ENCODE measurements at regions not wholly inside any gene's neighbourhood (a gene's known extent, or its start where the extent isn't known, plus 50 kb on each side); places are given as distances from the start of the nearest gene placed in this dataset.
"Not testable (repeated sequence)": the region's sequence is repeated elsewhere in the genome, so short reads cannot be mapped to it uniquely, and the experiment has no call there.

DNA sequence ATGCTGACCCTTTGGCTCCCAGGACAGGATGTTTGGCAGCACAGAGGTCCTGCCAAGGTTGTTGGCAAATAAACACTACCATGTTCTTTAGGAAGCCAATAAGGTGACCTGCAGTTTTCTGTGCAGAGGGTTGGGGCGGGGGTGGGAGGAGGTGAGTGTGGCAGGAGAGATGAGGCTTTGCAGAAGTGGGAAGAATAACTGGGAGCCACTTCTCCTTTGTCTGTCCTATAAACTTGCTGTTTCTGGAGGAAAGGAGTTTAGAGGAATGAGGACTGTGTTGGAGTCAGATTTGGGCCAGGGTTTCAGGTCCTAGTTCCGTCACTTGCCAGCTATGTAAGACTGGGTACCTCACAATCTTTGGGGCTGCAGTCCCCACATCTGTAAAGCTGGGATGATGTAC is 187.6 kb upstream of the SPRED2 start:
- ATAC-seq (ENCODE audit: low read depth) = no peak
- Mint-ChIP-seq H3K4me1 (peaks cover 11% of the 10 kb centered on the region), H3K9me3 (no peaks in the 10 kb centered on the region), H3K27ac (no peak overlapping the region), H3K4me3 (no peak overlapping the region), H3K27me3 (peaks cover 20% of the 10 kb centered on the region), H3K36me3 (no peaks in the 10 kb centered on the region)
- POLR2A ChIA-PET = no interaction called here
- no peak for DNase-seq

DNA sequence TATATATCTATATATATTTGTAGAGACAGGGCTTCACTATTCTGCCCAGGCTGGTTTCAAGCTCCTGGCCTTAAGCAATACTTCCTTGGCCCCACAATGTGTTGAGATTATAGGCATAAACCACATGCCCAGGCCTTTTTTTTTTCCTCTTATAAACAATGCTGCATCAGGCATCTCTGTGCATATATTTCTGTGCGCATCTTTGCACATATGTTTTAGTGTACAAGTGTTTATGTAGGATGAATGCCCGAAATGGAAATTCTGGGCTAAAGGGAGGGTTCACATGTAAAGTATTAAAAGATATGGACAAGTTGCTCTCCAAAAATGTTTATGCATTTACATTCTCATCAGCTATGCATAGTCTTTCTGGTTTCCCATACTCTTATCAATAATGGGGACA is 183.2 kb upstream of the SPRED2 start:
- no peak for ATAC-seq (ENCODE audit: low read depth)
- Mint-ChIP-seq H3K9me3 (no peaks in the 10 kb centered on the region), H3K4me1 (no peaks in the 10 kb centered on the region), H3K27ac (no peak overlapping the region), H3K36me3 (no peaks in the 10 kb centered on the region), H3K27me3 (peaks cover 5% of the 10 kb centered on the region), H3K4me3 (no peak overlapping the region)
- DNase-seq = no peak
- POLR2A ChIA-PET = no interaction called here

DNA sequence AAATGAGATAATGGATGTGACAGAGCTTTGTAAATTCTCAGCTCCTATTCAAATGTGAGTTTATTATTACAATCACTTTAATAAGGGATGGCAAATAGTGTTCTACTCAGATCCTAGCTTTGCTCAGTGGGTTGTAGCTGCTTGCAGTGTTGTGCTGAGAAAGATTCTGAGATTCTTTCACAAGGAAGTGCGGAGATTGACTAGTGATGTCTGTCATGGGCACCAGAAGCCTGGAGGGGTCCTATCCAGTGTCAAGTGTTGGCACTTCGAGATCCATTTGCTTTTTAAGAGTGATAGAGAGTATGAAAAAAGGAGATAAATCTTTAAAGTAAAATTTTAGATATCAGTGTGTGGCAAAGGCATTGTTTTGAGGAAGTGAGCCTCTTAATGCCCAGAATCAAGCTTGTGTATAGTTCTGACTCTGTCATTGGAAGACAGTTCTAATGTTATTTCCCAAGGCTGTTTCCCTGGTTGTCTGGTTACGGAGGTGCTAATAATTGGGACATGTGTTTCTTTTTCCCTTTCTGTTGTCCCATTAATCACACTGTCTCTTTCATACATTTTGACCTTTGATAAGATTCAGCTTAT is 181.7 kb upstream of the SPRED2 start:
- no peak overlapping the region for H3K27ac Mint-ChIP-seq
- H3K36me3 Mint-ChIP-seq = no peaks in the 10 kb centered on the region
- POLR2A ChIA-PET = no interaction called here
- peaks cover 5% of the 10 kb centered on the region for H3K27me3 Mint-ChIP-seq
- no peak overlapping the region for H3K4me3 Mint-ChIP-seq
- DNase-seq (no peak), ATAC-seq (ENCODE audit: low read depth) (no peak)
- no peaks in the 10 kb centered on the region for H3K4me1 Mint-ChIP-seq
- no peaks in the 10 kb centered on the region for H3K9me3 Mint-ChIP-seq

DNA sequence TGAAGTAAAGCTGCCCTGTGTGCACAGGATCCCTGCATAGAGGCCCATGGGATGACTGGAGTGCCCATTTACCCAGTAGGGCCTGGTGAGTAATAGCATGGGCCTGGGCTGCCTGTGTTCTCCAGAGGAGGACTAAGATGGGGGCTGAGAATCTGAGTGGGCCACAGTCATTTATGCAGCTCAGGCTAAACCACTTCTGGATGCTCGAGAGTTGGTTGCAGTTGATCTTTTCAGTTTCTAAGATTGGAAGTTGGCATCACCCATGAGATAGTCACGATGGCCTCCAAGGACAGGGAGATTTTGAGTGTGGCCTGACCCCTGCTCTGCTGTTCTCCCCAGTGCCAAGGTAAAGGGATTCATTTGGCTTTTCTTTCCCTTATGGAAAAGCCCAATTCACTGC is 179.1 kb upstream of the SPRED2 start:
- no peaks in the 10 kb centered on the region for H3K4me1 Mint-ChIP-seq
- POLR2A ChIA-PET = no interaction called here
- ATAC-seq (ENCODE audit: low read depth) = no peak

DNA sequence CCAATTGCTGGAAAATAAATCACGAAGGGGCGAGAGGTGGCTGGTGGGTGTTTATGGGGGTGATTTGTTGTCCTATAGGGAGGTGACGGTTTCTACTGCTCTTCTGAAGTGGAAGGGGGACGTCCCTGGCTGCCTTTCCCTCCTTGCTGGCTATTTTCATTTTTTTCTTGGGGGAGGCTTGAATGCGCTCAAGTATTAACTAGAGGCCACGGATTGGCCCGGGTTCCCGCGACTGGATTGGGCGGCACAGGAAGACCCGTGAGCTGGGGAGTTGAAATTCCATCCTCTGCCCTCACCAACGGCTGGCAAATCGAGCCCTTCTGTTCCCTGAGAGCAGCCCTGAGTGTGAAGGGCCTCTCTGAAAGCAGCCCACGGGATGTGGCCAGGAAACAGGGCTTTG is 176.5 kb upstream of the SPRED2 start:
- no peak overlapping the region for H3K4me3 Mint-ChIP-seq
- ATAC-seq (ENCODE audit: low read depth) = no peak
- H3K27me3 Mint-ChIP-seq = no peaks in the 10 kb centered on the region
- POLR2A ChIA-PET = no interaction called here
- H3K4me1 Mint-ChIP-seq = no peaks in the 10 kb centered on the region
- H3K27ac Mint-ChIP-seq = no peak overlapping the region
- no peaks in the 10 kb centered on the region for H3K36me3 Mint-ChIP-seq
- no peaks in the 10 kb centered on the region for H3K9me3 Mint-ChIP-seq
- DNase-seq = no peak

More for the DNA sequence above, 179.1 kb upstream of the SPRED2 start:
- Mint-ChIP-seq H3K9me3 (no peaks in the 10 kb centered on the region), H3K27me3 (peaks cover 3% of the 10 kb centered on the region), H3K27ac (no peak overlapping the region), H3K36me3 (no peaks in the 10 kb centered on the region), H3K4me3 (no peak overlapping the region)
- no peak for DNase-seq

DNA sequence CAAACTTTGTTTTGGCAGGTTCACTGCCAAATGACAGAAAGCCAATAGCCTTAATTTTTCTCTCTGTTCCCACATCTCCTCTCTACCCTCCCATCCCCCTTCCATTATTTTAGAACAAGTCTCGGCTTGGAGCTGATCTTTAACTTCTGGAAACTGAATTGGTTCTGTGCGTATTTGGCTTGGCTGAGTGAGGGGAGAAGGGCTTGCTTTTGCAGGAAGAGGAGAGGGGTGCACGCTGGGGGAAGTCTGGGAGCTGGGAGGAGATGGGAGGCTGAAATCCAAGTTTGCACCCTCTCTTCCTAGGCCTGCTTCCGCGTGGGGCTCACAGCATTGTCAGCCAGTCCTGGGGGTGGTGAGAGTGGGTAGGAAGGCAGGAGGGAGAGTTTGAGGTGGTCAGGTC is 176.1 kb upstream of the SPRED2 start:
- Mint-ChIP-seq H3K36me3 (no peaks in the 10 kb centered on the region), H3K4me1 (no peaks in the 10 kb centered on the region), H3K27me3 (no peaks in the 10 kb centered on the region), H3K4me3 (no peak overlapping the region), H3K27ac (no peak overlapping the region), H3K9me3 (no peaks in the 10 kb centered on the region)
- ATAC-seq (ENCODE audit: low read depth) = no peak
- no peak for DNase-seq
- POLR2A ChIA-PET = no interaction called here

DNA sequence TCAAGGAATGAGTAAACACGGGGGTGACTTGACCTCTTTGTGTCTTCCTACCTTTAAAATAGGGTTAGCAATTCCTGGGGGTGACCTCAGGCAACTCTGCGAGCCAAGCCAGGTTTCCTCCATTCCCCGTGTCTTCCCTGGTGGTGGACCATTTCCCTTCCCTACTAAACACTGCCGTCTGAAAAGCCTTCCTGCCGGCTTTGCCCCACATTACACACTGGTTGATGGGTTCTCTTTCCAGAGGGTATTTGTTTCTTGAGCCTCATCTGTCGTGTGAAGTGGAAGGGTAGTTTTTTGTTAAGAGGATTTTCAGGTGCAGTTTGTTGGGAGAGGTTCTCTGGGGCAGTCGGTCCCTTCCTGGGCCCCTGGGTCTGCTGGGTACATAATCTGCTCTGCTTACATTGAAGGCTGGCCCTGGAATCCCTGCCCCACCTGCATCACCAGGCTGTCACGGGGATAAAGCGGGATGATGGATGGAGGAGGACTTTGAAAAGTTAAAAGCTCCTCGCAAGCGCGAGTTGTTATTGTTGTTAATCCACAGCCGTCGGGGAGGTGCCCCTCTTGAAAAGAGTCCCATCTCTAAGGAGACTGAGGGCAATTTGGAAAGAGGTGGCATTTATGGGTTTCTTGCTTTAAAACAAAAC is 175.4 kb upstream of the SPRED2 start:
- H3K27me3 Mint-ChIP-seq = no peaks in the 10 kb centered on the region
- POLR2A ChIA-PET = interaction anchor here (0.6 kb wide), 1 partner anchor 447 kb away, joined by 3 read pairs; no protein-coding TSS in a partner anchor
- no peaks in the 10 kb centered on the region for H3K4me1 Mint-ChIP-seq
- DNase-seq (no peak), ATAC-seq (ENCODE audit: low read depth) (no peak)
- H3K36me3 Mint-ChIP-seq = no peaks in the 10 kb centered on the region
- H3K9me3 Mint-ChIP-seq = no peaks in the 10 kb centered on the region
- H3K4me3 Mint-ChIP-seq = no peak overlapping the region
- H3K27ac Mint-ChIP-seq = no peak overlapping the region

DNA sequence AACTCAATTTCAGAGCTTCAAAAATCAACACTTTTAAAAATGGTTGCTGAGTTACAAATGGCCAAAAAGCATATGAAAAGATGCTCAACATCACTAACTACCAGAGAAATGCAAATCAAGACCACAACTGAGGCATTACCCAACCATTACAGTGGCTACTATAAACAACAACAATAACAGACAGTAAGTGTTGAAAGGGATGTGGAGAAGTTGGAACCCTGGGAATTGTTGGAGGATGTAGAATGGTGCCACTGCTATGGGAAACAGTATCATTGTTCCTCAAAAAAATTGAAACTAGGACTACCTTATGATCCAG is 173.3 kb upstream of the SPRED2 start:
- Mint-ChIP-seq H3K9me3 (no peaks in the 10 kb centered on the region), H3K27ac (no peak overlapping the region), H3K27me3 (no peaks in the 10 kb centered on the region), H3K4me3 (no peak overlapping the region), H3K4me1 (no peaks in the 10 kb centered on the region), H3K36me3 (no peaks in the 10 kb centered on the region)
- ATAC-seq (ENCODE audit: low read depth) = no peak
- POLR2A ChIA-PET = no interaction called here
- DNase-seq = no peak

DNA sequence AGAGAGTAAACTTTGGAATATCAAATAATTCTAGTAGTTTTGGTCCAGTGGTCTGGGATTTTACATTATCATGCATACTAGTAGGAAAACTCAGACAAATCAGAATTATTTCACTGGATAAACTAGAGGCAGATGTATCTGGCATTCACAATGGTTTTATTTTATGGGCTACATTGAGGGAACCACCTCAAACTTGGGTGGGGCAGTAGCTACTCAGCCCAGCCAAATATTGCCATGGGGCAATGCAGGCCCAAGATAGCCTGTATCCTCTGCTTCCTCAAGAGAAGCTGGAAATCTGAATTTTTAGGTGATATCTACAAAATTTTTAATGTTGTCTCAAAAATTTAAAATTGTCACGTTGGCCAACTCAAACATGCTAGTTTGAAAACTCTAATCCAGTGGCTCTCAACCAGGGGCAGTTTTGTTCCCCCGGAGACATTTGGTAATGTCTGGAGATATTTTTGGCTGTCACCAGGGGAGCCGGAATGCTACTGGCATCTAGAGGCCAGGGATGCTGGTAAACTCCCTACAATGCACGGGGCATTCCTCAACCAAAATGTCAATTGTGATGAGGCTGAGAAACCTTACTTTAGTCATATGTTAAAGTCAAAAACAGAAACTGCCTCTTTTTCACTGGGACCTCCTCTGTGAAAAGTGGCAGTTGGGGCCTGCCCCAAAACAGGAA is 172.8 kb upstream of the SPRED2 start:
- DNase-seq = no peak
- Mint-ChIP-seq H3K9me3 (no peaks in the 10 kb centered on the region), H3K36me3 (no peaks in the 10 kb centered on the region), H3K27me3 (no peaks in the 10 kb centered on the region), H3K27ac (no peak overlapping the region), H3K4me3 (no peak overlapping the region), H3K4me1 (no peaks in the 10 kb centered on the region)
- POLR2A ChIA-PET = no interaction called here
- ATAC-seq (ENCODE audit: low read depth) = no peak

DNA sequence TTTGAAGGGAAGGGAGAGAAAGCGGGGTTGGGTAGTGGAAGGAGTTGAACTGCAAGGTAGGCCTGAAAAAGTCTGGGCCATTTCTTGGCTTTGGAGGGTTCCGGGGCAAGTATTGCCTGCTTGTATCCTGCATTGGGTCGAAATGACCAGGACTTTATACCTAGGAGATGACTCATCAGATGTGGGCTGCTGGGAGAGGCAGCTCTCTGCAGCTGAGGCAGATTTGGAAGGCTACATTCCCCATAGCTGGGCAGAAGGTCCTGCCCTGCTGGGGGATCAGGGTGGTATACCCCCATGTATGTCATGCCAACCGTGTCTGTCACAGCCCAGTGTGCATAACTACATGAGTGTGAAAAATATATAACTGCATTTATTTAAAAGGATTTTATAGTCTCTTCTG is 171.8 kb upstream of the SPRED2 start:
- ATAC-seq (ENCODE audit: low read depth) = no peak
- no peak for DNase-seq
- no peaks in the 10 kb centered on the region for H3K36me3 Mint-ChIP-seq
- H3K27ac Mint-ChIP-seq = no peak overlapping the region
- no peak overlapping the region for H3K4me3 Mint-ChIP-seq
- no peaks in the 10 kb centered on the region for H3K9me3 Mint-ChIP-seq
- POLR2A ChIA-PET = no interaction called here
- H3K27me3 Mint-ChIP-seq = no peaks in the 10 kb centered on the region
- H3K4me1 Mint-ChIP-seq = no peaks in the 10 kb centered on the region

DNA sequence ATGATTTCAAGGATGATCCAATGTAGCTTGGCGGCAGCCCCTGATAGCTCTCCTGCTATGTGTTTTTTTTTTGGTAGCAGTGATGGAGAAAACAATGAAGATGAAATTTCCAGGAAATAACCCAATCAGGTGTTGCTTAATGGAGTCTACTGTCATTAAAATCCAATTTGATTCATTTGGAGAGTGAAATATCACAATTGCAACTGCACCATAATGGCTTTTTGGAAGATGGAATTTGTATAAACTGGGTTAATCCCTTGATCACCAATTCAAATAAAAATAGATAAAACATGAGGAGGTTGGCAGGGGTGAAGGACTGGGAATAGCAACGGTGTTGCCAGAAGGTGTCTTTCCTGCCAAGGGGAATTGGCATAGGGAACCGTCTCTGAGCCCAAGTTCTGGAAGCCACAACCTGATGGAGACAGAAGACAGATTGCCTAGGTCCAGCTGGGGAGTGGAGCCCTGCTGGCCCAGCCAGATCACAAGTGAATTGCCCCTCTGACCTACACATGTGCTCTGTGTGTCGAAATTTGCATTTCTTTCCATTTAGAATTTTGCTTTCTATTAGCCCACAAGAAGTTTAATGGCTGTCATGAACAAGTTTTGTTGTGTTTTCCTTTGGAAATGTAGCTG is 170.3 kb upstream of the SPRED2 start:
- Mint-ChIP-seq H3K4me3 (no peak overlapping the region), H3K27ac (no peak overlapping the region), H3K4me1 (no peaks in the 10 kb centered on the region), H3K36me3 (no peaks in the 10 kb centered on the region), H3K27me3 (no peaks in the 10 kb centered on the region), H3K9me3 (no peaks in the 10 kb centered on the region)
- no peak for ATAC-seq (ENCODE audit: low read depth)
- DNase-seq = no peak
- POLR2A ChIA-PET = no interaction called here

DNA sequence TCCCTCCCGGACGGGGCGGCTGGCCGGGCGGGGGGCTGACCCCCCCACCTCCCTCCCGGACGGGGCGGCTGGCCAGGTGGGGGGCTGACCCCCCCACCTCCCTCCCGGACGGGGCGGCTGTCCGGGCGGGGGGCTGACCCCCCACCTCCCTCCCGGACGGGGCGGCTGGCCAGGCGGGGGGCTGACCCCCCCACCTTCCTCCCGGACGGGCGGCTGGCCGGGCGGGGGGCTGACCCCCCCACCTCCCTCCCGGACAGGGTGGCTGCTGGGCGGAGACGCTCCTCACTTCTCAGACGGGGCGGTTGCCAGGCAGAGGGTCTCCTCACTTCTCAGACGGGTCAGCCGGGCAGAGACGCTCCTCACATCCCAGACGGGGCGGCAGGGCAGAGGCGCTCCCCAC is 168.5 kb upstream of the SPRED2 start:
- H3K4me3 Mint-ChIP-seq; ATAC-seq (ENCODE audit: low read depth); H3K9me3 Mint-ChIP-seq; H3K27ac Mint-ChIP-seq; POLR2A ChIA-PET; DNase-seq; H3K4me1 Mint-ChIP-seq; H3K36me3 Mint-ChIP-seq; H3K27me3 Mint-ChIP-seq: not testable (repeated sequence)

DNA sequence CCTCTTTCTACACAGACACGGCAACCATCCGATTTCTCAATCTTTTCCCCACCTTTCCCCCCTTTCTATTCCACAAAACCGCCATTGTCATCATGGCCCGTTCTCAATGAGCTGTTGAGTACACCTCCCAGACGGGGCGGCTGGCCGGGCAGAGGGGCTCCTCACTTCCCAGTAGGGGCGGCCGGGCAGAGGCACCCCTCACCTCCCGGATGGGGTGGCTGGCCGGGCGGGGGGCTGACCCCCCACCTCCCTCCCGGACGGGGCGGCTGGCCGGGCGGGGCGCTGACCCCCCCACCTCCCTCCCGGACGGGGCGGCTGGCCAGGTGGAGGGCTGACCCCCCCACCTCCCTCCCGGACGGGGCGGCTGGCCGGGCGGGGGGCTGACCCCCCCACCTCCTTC is 168.0 kb upstream of the SPRED2 start:
- POLR2A ChIA-PET; H3K9me3 Mint-ChIP-seq; DNase-seq; H3K27ac Mint-ChIP-seq; H3K4me3 Mint-ChIP-seq; H3K4me1 Mint-ChIP-seq; H3K36me3 Mint-ChIP-seq; ATAC-seq (ENCODE audit: low read depth); H3K27me3 Mint-ChIP-seq: not testable (repeated sequence)

DNA sequence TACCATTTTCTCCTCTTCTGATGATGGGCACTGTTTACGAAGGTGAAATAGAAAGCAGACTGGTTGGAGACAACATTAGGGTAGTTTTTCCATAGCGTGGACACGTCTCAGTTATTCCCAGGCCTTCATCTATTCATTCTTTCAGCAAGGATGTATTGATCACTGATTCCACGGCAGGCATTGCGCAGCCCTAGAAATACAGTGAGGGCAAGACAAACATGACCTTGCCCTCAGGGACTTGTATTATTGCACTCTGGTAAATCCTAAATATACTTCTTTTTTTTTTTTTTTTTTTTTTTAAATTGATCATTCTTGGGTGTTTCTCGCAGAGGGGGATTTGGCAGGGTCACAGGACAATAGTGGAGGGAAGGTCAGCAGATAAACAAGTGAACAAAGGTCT is 167.3 kb upstream of the SPRED2 start:
- no peak overlapping the region for H3K4me3 Mint-ChIP-seq

More for the DNA sequence above, 167.3 kb upstream of the SPRED2 start:
- Mint-ChIP-seq H3K36me3 (no peaks in the 10 kb centered on the region), H3K27me3 (peaks cover 2% of the 10 kb centered on the region), H3K4me1 (no peaks in the 10 kb centered on the region), H3K27ac (no peak overlapping the region), H3K9me3 (no peaks in the 10 kb centered on the region)
- ATAC-seq (ENCODE audit: low read depth) = no peak
- POLR2A ChIA-PET = no interaction called here
- no peak for DNase-seq

All from activated naive CD8-positive, alpha-beta T cell treated with anti-CD3 and anti-CD28 coated beads, Interleukin-2, amount 10 ng/mL, durations not matched to agents 7 days and 5 days (primary cell).